Upper lobe of left lung (tissue), 4 donors: ENCODE measurements at regions not wholly inside any gene's neighbourhood (a gene's known extent, or its start where the extent isn't known, plus 50 kb on each side); places are given as distances from the start of the nearest gene placed in this dataset.

ENCODE experiments used
- CTCF ChIP-seq, 6 experiments: fragments of 450-650 bp in 4 of 6; fragments of 200-600 bp in 2 of 6; sonication (generic) in 2 of 6; IDR thresholded peaks; one replicate each; pipeline ENCODE4 v1.5.1; 2016 to 2019; ENCODE audit warnings: antibody characterized with exemption in 6 of 6
- EP300 ChIP-seq, 4 donors: sonication (generic); formaldehyde crosslinking; IDR thresholded peaks; one replicate each; pipeline ENCODE4 v1.5.1; 2017; ENCODE audit warnings: antibody characterized with exemption in 4 of 4, control low read depth in 2 of 4
- POLR2A ChIP-seq, 4 donors: fragments of 450-650 bp; IDR thresholded peaks; one replicate each; pipeline ENCODE4 v1.5.1; 2016 to 2017; ENCODE audit warnings: antibody characterized with exemption in 4 of 4, mild to moderate bottlenecking in 2 of 4
- POLR2AphosphoS5 ChIP-seq, 2 donors: sonication (generic); formaldehyde crosslinking; IDR thresholded peaks; one replicate each; pipeline ENCODE4 v1.5.1; 2017; ENCODE audit warnings: antibody characterized with exemption in 2 of 2

- TF ChIP-seq CTCF (IDR thresholded peaks at IDR 0.05) (no peak), POLR2AphosphoS5 (IDR thresholded peaks at IDR 0.05) (no peak), EP300 (IDR thresholded peaks at IDR 0.05) (no peak), POLR2A (IDR thresholded peaks at IDR 0.05) (no peak)
Observed at GRCh38 chr1:25018110-25018735, 88.1 kb upstream of the RUNX3 start.
